MM.1S (cell line): ENCODE measurements at regions not wholly inside any gene's neighbourhood (a gene's known extent, or its start where the extent isn't known, plus 50 kb on each side); places are given as distances from the start of the nearest gene placed in this dataset.

Experiments used
- CTCF ChIP-seq: fragments of 300-600 bp; sonication (generic); IDR thresholded peaks from 2 replicates; pipeline ENCODE4 v1.5.1; 2016; ENCODE audit warnings: antibody characterized with exemption, low read length, mixed read lengths
- EZH2 ChIP-seq: fragments of 300-600 bp; sonication (generic); optimal IDR thresholded peaks from 2 replicates; pipeline ENCODE3; 2017; ENCODE audit warnings: low read depth, mild to moderate bottlenecking, antibody characterized with exemption, low read length, mixed read lengths
- EZH2phosphoT487 ChIP-seq: fragments of 300-600 bp; sonication (generic); IDR thresholded peaks from 2 replicates; pipeline ENCODE4 v1.6.1; 2018; ENCODE audit warnings: antibody characterized with exemption, low read length

DNA sequence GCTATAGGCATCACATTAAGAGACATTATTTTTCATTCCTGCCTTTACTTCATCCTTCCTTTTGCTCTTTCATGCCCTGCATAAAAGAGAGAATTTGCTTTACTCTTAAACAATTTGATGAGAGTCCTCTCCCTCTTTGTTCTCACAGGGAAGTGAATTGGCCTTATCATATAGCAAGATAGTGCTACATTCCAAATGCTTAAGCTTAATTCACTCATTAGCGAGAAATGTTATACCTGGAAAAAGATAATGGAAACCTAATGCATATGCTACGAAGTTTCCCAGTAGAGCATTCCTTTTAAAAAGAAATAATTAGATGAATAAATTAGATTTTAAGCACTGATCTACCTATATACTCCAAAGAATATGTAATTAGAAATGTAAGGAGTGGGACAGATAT, 798.8 kb downstream of the C12orf50 start:
- no peak for TF ChIP-seq CTCF
- TF ChIP-seq EZH2 = no peak
- no peak for TF ChIP-seq EZH2phosphoT487
